CD4-positive, CD25-positive, alpha-beta regulatory T cell (primary cell): ENCODE measurements at regions not wholly inside any gene's neighbourhood (a gene's known extent, or its start where the extent isn't known, plus 50 kb on each side); places are given as distances from the start of the nearest gene placed in this dataset.
A peak's percentile ranks its signal among the peaks of the same experiment; 100 is the strongest.

Source experiments
- ATAC-seq, 2 donors: fragments of 150-1000 bp; cut with Tn5 transposase; one replicate each; pipeline ENCODE4 v1.10.0; 2021; ENCODE audit warnings: low read depth in 2 of 2, moderate number of reproducible peaks in 2 of 2, moderate library complexity in 1 of 2
- DNase-seq, 3 donors: peaks; one replicate each; pipeline versions ENCODE4 v3.0.0 to v3.0.0-alpha.2; 2012 to 2022; ENCODE audit warnings: mixed read lengths in 1 of 3
- H3K27ac ChIP-seq: one replicate; pipeline ENCODE4 v1.7.0; 2013; ENCODE audit warnings: mild to moderate bottlenecking, low read length; ENCODE audit not compliant: insufficient read depth, poor library complexity, severe bottlenecking
- H3K27me3 ChIP-seq: one replicate; pipeline ENCODE4 v1.7.0; 2013; ENCODE audit warnings: low read length; ENCODE audit not compliant: control insufficient read depth, insufficient read depth
- H3K36me3 ChIP-seq: one replicate; pipeline ENCODE4 v1.7.0; 2013; ENCODE audit warnings: mild to moderate bottlenecking, low read length, moderate library complexity; ENCODE audit not compliant: control insufficient read depth, insufficient read depth
- H3K4me1 ChIP-seq: 2 replicates; pipeline ENCODE4 v1.7.0; 2013; ENCODE audit warnings: mild to moderate bottlenecking, low read length; ENCODE audit not compliant: insufficient read depth, control insufficient read depth, poor library complexity, severe bottlenecking
- H3K4me3 ChIP-seq: one replicate; pipeline ENCODE4 v1.7.0; 2013; ENCODE audit warnings: low read depth, mild to moderate bottlenecking, low read length, moderate library complexity
- H3K9me3 ChIP-seq, 2 experiments: 1 replicate in 1 of 2; 2 replicates in 1 of 2; pipeline ENCODE4 v1.7.0; 2013; ENCODE audit warnings: low read length in 2 of 2, mild to moderate bottlenecking in 1 of 2, moderate library complexity in 1 of 2; ENCODE audit not compliant: control insufficient read depth in 2 of 2
- H3K27ac Mint-ChIP-seq, 3 donors: one replicate each; pipeline ENCODE4 v1.8.0; 2020 to 2022; ENCODE audit warnings: mild to moderate bottlenecking in 3 of 3, mixed read lengths in 3 of 3, moderate library complexity in 2 of 3
- H3K27me3 Mint-ChIP-seq: one replicate; pipeline ENCODE4 v1.8.0; 2022; ENCODE audit warnings: mild to moderate bottlenecking, mixed read lengths
- H3K36me3 Mint-ChIP-seq: one replicate; pipeline ENCODE4 v1.8.0; 2020; ENCODE audit warnings: mixed read lengths
- H3K4me1 Mint-ChIP-seq, 4 donors: one replicate each; pipeline ENCODE4 v1.8.0; 2020 to 2022; ENCODE audit warnings: mixed read lengths in 4 of 4, mild to moderate bottlenecking in 1 of 4
- H3K4me3 Mint-ChIP-seq, 4 donors: one replicate each; pipeline ENCODE4 v1.8.0; 2020 to 2022; ENCODE audit warnings: mild to moderate bottlenecking in 4 of 4, mixed read lengths in 4 of 4, moderate library complexity in 3 of 4
- H3K9me3 Mint-ChIP-seq, 7 donors: one replicate each; pipeline ENCODE4 v1.8.0; 2020 to 2022; ENCODE audit warnings: mixed read lengths in 7 of 7, mild to moderate bottlenecking in 3 of 7, moderate library complexity in 2 of 7

DNA sequence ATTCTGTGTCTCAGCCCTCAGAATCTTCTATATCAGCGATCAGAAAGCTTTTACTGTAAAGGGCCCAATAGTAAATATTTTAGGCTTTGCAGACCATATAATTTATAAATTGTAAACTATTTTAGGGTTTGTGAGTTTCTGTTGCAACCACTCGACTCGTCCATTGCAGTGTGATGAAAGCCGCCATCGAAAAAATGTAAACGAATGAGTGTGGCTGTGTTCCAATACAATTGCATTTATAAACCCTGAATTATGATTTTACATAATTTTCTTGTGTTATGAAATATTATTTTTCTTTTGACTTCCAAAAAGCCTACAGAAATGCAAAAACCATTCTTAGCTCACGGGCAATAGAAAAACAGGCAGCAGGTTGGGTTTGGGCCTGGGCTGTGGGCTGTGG is 62.5 kb upstream of the ADO start:
- H3K4me3 ChIP-seq: no peak overlapping the region
- no peaks in the 10 kb centered on the region for H3K4me1 Mint-ChIP-seq
- H3K27me3 ChIP-seq: no peaks in the 10 kb centered on the region
- no peak overlapping the region for H3K4me3 Mint-ChIP-seq
- no peak overlapping the region for H3K27ac ChIP-seq
- DNase-seq: no peak
- peaks cover 14% of the 10 kb centered on the region for H3K27me3 Mint-ChIP-seq
- no peak overlapping the region for H3K27ac Mint-ChIP-seq
- no peak for ATAC-seq
- H3K9me3 Mint-ChIP-seq: peaks cover 0 to 3% (median 0%) of the 10 kb centered on the region in 7 donors
- H3K9me3 ChIP-seq: no peaks in the 10 kb centered on the region
- H3K36me3 ChIP-seq: no peaks in the 10 kb centered on the region
- no peaks in the 10 kb centered on the region for H3K4me1 ChIP-seq
- H3K36me3 Mint-ChIP-seq: no peaks in the 10 kb centered on the region

DNA sequence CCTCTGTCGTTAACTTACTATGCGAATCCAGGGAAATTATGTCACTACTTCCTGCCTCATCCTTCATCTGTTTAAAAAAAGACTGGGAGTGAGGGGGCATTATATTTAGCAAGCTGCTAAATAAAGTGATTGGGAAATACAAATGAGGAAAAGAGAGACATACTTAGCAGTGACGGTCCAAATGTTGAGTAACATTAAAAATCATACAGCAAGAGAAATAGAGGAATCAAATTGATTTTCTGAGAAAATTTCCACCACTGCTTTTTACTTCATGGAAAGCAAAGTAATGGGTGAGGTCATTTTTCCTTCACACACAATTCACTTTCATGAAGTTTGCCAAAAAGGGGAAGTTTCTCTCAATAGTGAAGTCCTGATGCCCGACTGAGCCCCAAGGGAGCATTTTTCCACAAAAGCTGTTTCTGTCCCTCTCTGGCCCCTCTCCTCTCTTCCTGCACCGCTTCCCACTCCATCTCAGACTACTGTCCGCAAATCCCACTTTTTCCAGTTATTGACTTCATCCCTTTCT is 61.9 kb upstream of the ADO start:
- Histone ChIP-seq H3K36me3 (no peaks in the 10 kb centered on the region), H3K4me3 (no peak overlapping the region), H3K27me3 (no peaks in the 10 kb centered on the region), H3K9me3 (no peaks in the 10 kb centered on the region), H3K27ac (no peak overlapping the region), H3K4me1 (no peaks in the 10 kb centered on the region)
- peaks cover 0 to 1% (median 0%) of the 10 kb centered on the region in 4 donors for H3K4me1 Mint-ChIP-seq
- no peak overlapping the region for H3K4me3 Mint-ChIP-seq
- no peak overlapping the region for H3K27ac Mint-ChIP-seq
- ATAC-seq (no peak), DNase-seq (no peak)
- H3K36me3 Mint-ChIP-seq: no peaks in the 10 kb centered on the region
- H3K9me3 Mint-ChIP-seq: peaks cover 0 to 3% (median 0%) of the 10 kb centered on the region in 7 donors
- peaks cover 14% of the 10 kb centered on the region for H3K27me3 Mint-ChIP-seq

DNA sequence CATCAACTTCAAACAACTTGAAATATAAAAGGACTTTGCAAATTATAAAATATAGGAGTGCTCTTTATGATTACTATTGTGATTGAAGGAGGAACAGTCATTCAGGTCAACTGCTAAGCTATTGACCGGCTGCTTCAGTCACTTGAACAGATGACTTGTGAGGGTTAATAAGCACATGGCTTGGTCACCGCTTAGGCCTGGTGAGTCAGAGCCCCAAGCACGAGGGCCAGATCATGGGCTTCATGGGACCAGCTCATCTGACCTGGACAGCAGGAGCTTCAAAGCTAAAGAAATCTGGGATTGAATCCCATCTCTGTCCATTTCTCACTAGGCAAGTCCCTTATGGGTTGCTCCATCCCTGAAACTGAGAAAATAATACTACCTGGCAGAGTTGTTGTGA is 60.4 kb upstream of the ADO start:
- Mint-ChIP-seq H3K4me1 (peaks cover 0 to 16% (median 3%) of the 10 kb centered on the region in 4 donors), H3K27ac (no peak overlapping the region), H3K4me3 (no peak overlapping the region), H3K36me3 (no peaks in the 10 kb centered on the region), H3K9me3 (peaks cover 0 to 2% (median 0%) of the 10 kb centered on the region in 7 donors), H3K27me3 (peaks cover 2% of the 10 kb centered on the region)
- Histone ChIP-seq H3K4me1 (no peaks in the 10 kb centered on the region), H3K4me3 (no peak overlapping the region), H3K27me3 (no peaks in the 10 kb centered on the region), H3K27ac (no peak overlapping the region), H3K9me3 (no peaks in the 10 kb centered on the region), H3K36me3 (no peaks in the 10 kb centered on the region)
- DNase-seq (no peak), ATAC-seq (no peak)

DNA sequence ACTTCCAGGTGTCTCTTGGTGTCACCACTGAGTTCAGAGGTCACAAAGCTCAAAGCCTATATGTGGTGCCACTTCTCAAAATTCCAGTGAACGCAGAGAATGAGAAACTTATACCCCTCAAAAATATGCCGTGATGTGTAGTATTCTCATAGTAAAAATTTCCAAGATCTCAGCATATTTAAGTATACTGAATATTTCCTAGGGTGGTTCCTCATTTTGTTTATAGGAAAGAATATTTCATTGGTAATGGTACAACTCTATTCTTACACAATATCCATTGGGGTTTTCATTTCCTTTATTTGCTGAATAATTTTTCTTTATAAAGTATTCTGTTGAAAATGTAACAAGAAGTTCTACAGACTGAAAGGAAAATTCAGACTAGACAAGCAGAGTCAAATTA is 58.9 kb upstream of the ADO start:
- Mint-ChIP-seq H3K4me3 (no peak overlapping the region), H3K9me3 (peaks cover 0 to 2% (median 0%) of the 10 kb centered on the region in 7 donors), H3K27me3 (no peaks in the 10 kb centered on the region), H3K27ac (no peak overlapping the region), H3K4me1 (peaks cover 0 to 23% (median 7%) of the 10 kb centered on the region in 4 donors), H3K36me3 (no peaks in the 10 kb centered on the region)
- no peaks in the 10 kb centered on the region for H3K4me1 ChIP-seq
- H3K27ac ChIP-seq: no peak overlapping the region
- H3K27me3 ChIP-seq: no peaks in the 10 kb centered on the region
- no peaks in the 10 kb centered on the region for H3K36me3 ChIP-seq
- no peak for DNase-seq
- no peaks in the 10 kb centered on the region for H3K9me3 ChIP-seq
- ATAC-seq: no peak
- no peak overlapping the region for H3K4me3 ChIP-seq

DNA sequence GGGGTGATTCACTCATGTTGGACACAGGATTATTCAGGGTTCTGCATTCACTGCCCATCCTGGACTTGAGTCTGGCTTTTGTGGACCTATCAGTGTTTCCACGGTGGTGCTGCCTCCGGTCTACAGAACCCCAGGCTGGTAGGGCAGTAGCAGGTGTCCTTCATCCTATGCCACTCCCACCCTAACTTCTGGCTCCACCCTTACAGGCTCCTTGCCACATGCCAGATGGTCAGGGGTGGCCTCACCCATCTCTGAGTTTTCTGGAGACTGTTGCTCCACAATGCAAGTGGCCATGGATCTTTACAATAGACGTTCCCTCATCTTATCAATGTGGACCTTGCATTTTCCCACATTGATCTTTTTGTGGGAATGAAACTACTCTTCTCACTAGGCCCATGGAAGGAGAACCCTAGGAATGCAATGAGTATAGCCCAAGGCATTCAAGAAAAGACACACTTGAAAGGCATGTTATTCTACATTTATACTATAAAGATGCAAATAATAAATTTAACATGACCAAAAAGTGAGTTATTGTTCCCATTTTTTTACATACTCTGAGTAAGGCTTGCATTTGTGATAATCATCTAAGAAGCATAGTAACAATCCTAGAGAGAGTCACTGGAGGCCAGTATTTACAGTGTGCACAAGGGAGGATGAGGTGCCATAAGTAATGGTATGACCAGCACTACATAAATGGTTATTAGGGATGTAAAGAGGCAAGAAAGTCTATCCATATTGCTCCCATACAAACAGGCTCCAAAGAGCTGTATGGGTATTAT is 57.4 kb upstream of the ADO start:
- no peaks in the 10 kb centered on the region for H3K36me3 ChIP-seq
- no peaks in the 10 kb centered on the region for H3K36me3 Mint-ChIP-seq
- H3K4me1 Mint-ChIP-seq: peaks cover 0 to 23% (median 7%) of the 10 kb centered on the region in 4 donors
- H3K27ac ChIP-seq: no peak overlapping the region
- ATAC-seq: no peak
- no peak for DNase-seq
- no peak overlapping the region for H3K4me3 Mint-ChIP-seq
- peaks cover 0 to 2% (median 0%) of the 10 kb centered on the region in 7 donors for H3K9me3 Mint-ChIP-seq
- H3K4me1 ChIP-seq: no peaks in the 10 kb centered on the region
- peak overlapping the region in 1 of 3 donors; percentile 20 for H3K27ac Mint-ChIP-seq
- no peaks in the 10 kb centered on the region for H3K9me3 ChIP-seq
- no peak overlapping the region for H3K4me3 ChIP-seq
- no peaks in the 10 kb centered on the region for H3K27me3 ChIP-seq
- no peaks in the 10 kb centered on the region for H3K27me3 Mint-ChIP-seq

DNA sequence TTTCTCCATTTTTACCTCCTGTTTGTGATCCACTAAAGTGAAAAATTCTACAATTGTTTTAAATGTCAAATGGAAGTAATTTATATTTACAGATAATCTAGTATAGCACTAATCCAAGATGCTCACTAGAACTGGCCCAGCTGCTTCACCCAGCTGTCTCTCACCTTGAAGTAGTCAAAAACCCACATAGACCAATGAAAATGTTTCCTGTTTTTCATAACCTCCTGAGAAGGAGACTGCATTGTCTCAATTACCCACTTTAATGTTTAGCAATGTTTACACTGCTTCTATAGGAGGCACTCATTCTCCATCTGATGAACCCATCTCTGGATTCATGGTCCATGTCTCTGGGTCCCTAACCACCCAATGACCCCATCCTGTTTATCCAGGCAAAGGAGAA is 56.1 kb upstream of the ADO start:
- no peak overlapping the region for H3K27ac Mint-ChIP-seq
- peaks cover 0 to 2% (median 0%) of the 10 kb centered on the region in 7 donors for H3K9me3 Mint-ChIP-seq
- ATAC-seq (no peak), DNase-seq (no peak)
- Histone ChIP-seq H3K4me3 (no peak overlapping the region), H3K36me3 (no peaks in the 10 kb centered on the region), H3K27ac (no peak overlapping the region), H3K4me1 (no peaks in the 10 kb centered on the region), H3K9me3 (no peaks in the 10 kb centered on the region), H3K27me3 (no peaks in the 10 kb centered on the region)
- no peaks in the 10 kb centered on the region for H3K36me3 Mint-ChIP-seq
- H3K27me3 Mint-ChIP-seq: no peaks in the 10 kb centered on the region
- no peak overlapping the region for H3K4me3 Mint-ChIP-seq
- peaks cover 0 to 23% (median 7%) of the 10 kb centered on the region in 4 donors for H3K4me1 Mint-ChIP-seq

DNA sequence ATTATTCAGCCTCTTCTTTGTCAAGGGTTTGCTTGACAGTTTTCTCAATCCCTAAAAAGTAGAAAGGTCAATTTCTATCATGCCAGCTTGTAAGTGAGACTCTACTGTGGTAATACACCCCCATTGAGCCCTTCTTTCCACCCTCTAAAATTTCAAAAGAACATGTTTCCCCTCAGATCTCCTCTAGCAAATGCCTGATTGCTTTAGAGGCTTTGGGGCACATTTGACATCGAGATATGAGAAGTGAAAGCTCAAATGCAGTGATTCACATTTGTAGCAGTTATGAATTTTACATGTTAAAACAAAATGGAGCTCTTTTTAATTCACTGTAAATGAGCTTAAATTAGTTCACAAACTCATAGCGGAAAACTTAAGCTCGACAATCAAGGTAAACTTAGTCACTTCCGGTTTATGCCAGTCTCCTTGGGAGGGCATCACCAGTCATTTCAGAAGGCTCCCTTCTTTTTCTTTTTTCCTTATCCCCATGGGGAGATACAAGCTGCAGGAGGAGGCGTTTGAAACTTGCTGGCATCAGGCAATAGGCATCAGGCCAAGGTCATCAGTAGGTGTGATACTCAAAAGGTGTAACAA is 55.3 kb upstream of the ADO start:
- Mint-ChIP-seq H3K4me1 (peaks cover 0 to 23% (median 7%) of the 10 kb centered on the region in 4 donors), H3K4me3 (no peak overlapping the region), H3K36me3 (no peaks in the 10 kb centered on the region), H3K9me3 (peaks cover 0 to 2% (median 0%) of the 10 kb centered on the region in 7 donors), H3K27ac (peak overlapping the region in 1 of 3 donors; percentile 33), H3K27me3 (no peaks in the 10 kb centered on the region)
- no peak overlapping the region for H3K4me3 ChIP-seq
- H3K27ac ChIP-seq: no peak overlapping the region
- H3K9me3 ChIP-seq: no peaks in the 10 kb centered on the region
- no peaks in the 10 kb centered on the region for H3K36me3 ChIP-seq
- no peak for ATAC-seq
- no peaks in the 10 kb centered on the region for H3K4me1 ChIP-seq
- peak in 1 of 3 donors; percentile 9 for DNase-seq
- no peaks in the 10 kb centered on the region for H3K27me3 ChIP-seq
